KOPT-K1 (cell line): ENCODE measurements at regions not wholly inside any gene's neighbourhood (a gene's known extent, or its start where the extent isn't known, plus 50 kb on each side); places are given as distances from the start of the nearest gene placed in this dataset.

Source experiments
- H3K27ac ChIP-seq: fragments of 200-600 bp; sonication (generic); 2 replicates; pipeline ENCODE4 v1.5.1; 2016; ENCODE audit warnings: antibody characterized with exemption, mild to moderate bottlenecking, low read depth, low read length; ENCODE audit not compliant: poor library complexity, severe bottlenecking
- H3K36me3 ChIP-seq: fragments of 200-600 bp; sonication (generic); 2 replicates; pipeline ENCODE4 v1.5.1; 2017; ENCODE audit warnings: antibody characterized with exemption, mild to moderate bottlenecking, low read length, moderate library complexity; ENCODE audit not compliant: insufficient read depth
- H3K9me3 ChIP-seq: fragments of 200-600 bp; sonication (generic); 2 replicates; pipeline ENCODE4 v1.5.1; 2017; ENCODE audit warnings: antibody characterized with exemption, low read length, mild to moderate bottlenecking; ENCODE audit not compliant: insufficient read depth, poor library complexity, severe bottlenecking

- no peaks in the 10 kb centered on the region for H3K36me3 ChIP-seq
- no peak overlapping the region for H3K27ac ChIP-seq
- H3K9me3 ChIP-seq, result peaks cover 7% of the 10 kb centered on the region
Measured at GRCh38 chr1:57522575-57522974, 98.7 kb upstream of the DAB1 start.

GRCh38 chr1:57520743-57521515, 97.1 kb upstream of the DAB1 start:
- H3K27ac ChIP-seq, result no peak overlapping the region
- no peaks in the 10 kb centered on the region for H3K36me3 ChIP-seq
- H3K9me3 ChIP-seq, result peaks cover 7% of the 10 kb centered on the region

- no peaks in the 10 kb centered on the region for H3K36me3 ChIP-seq
- H3K27ac ChIP-seq, result no peak overlapping the region
- H3K9me3 ChIP-seq, result peaks cover 7% of the 10 kb centered on the region
Measured at GRCh38 chr1:57518496-57518895, 94.6 kb upstream of the DAB1 start.

GRCh38 chr1:57517587-57518374, 93.9 kb upstream of the DAB1 start:
- Histone ChIP-seq H3K27ac (no peak overlapping the region), H3K36me3 (no peaks in the 10 kb centered on the region), H3K9me3 (peaks cover 7% of the 10 kb centered on the region)

- Histone ChIP-seq H3K27ac (no peak overlapping the region), H3K36me3 (no peaks in the 10 kb centered on the region), H3K9me3 (no peaks in the 10 kb centered on the region)
Measured at GRCh38 chr1:57512386-57512785, 88.5 kb upstream of the DAB1 start.

GRCh38 chr1:57506941-57507340, 83.1 kb upstream of the DAB1 start:
- H3K9me3 ChIP-seq, result no peaks in the 10 kb centered on the region
- H3K36me3 ChIP-seq, result no peaks in the 10 kb centered on the region
- no peak overlapping the region for H3K27ac ChIP-seq

- Histone ChIP-seq H3K27ac (no peak overlapping the region), H3K36me3 (no peaks in the 10 kb centered on the region), H3K9me3 (no peaks in the 10 kb centered on the region)
Measured at GRCh38 chr1:57503337-57503736, 79.5 kb upstream of the DAB1 start.

- Histone ChIP-seq H3K36me3 (no peaks in the 10 kb centered on the region), H3K27ac (no peak overlapping the region), H3K9me3 (no peaks in the 10 kb centered on the region)
Measured at GRCh38 chr1:57500136-57500830, 76.4 kb upstream of the DAB1 start.

GRCh38 chr1:57494530-57495079, 70.7 kb upstream of the DAB1 start:
- H3K9me3 ChIP-seq, result no peaks in the 10 kb centered on the region
- no peak overlapping the region for H3K27ac ChIP-seq
- H3K36me3 ChIP-seq, result no peaks in the 10 kb centered on the region

GRCh38 chr1:57492586-57493226, 68.8 kb upstream of the DAB1 start:
- Histone ChIP-seq H3K36me3 (no peaks in the 10 kb centered on the region), H3K9me3 (no peaks in the 10 kb centered on the region), H3K27ac (no peak overlapping the region)

GRCh38 chr1:57489358-57490036, 65.6 kb upstream of the DAB1 start:
- Histone ChIP-seq H3K36me3 (no peaks in the 10 kb centered on the region), H3K9me3 (no peaks in the 10 kb centered on the region), H3K27ac (no peak overlapping the region)

GRCh38 chr1:57485643-57486042, 61.8 kb upstream of the DAB1 start:
- Histone ChIP-seq H3K9me3 (no peaks in the 10 kb centered on the region), H3K27ac (no peak overlapping the region), H3K36me3 (no peaks in the 10 kb centered on the region)

- H3K27ac ChIP-seq, result no peak overlapping the region
- no peaks in the 10 kb centered on the region for H3K36me3 ChIP-seq
- no peaks in the 10 kb centered on the region for H3K9me3 ChIP-seq
Measured at GRCh38 chr1:57483954-57484353, 60.1 kb upstream of the DAB1 start.

GRCh38 chr1:57479471-57479870, 55.6 kb upstream of the DAB1 start:
- Histone ChIP-seq H3K27ac (no peak overlapping the region), H3K9me3 (no peaks in the 10 kb centered on the region), H3K36me3 (no peaks in the 10 kb centered on the region)
